ENCODE measurements at regions not wholly inside any gene's neighbourhood (a gene's known extent, or its start where the extent isn't known, plus 50 kb on each side); places are given as distances from the start of the nearest gene placed in this dataset.

DNA sequence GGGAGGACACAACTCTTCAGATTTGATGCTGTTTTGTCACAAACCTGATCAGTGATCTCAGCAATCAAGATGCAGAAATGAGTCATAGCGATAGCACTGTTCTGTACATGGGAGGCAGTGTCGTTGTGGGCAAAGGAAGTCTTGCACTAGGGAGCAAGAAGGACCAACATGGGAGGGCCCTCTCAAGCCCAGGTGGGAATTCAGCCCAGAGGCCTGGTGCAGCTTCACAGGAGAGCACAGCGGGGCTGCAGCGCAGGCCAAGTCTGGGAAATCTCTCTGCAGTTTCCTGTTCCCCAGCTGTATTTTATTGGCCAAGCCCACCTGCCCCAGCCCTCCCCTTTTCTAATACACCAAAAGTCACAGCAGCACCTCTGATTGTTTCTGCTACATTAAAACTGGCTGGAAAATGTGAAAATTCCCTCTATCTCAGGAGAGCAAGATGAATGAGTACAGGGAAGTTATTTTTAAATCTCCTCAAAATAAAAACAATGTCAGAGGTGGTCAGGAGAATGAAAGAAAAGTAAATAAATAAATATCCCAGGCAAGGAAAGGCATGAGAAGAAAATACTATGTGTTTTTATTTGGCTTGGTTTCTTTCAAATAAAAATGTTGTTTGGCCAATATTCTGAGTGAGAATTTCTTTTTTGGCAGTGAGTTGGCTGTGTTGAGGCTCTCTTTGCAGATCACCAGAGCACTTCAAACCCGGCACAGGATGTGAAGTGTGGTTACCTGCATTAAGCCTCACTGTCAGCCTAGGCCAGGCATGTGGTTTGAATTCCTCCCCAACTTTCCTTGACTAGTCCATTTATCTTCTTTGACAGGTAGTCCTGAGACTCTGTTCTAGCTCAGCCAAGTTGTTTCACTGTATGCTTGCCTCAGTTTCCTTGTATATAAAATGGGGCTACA, 422.1 kb downstream of the PLPP3 start:
- TF ChIP-seq, protein P1, sequence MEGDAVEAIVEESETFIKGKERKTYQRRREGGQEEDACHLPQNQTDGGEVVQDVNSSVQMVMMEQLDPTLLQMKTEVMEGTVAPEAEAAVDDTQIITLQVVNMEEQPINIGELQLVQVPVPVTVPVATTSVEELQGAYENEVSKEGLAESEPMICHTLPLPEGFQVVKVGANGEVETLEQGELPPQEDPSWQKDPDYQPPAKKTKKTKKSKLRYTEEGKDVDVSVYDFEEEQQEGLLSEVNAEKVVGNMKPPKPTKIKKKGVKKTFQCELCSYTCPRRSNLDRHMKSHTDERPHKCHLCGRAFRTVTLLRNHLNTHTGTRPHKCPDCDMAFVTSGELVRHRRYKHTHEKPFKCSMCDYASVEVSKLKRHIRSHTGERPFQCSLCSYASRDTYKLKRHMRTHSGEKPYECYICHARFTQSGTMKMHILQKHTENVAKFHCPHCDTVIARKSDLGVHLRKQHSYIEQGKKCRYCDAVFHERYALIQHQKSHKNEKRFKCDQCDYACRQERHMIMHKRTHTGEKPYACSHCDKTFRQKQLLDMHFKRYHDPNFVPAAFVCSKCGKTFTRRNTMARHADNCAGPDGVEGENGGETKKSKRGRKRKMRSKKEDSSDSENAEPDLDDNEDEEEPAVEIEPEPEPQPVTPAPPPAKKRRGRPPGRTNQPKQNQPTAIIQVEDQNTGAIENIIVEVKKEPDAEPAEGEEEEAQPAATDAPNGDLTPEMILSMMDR (IDR thresholded peaks at IDR 0.05): no peak
- H3K4me1 ChIP-seq: no peaks in the 10 kb centered on the region
- no peak for DNase-seq (ENCODE audit: low spot score)
- no peaks in the 10 kb centered on the region for H3K36me3 ChIP-seq
- no peaks in the 10 kb centered on the region for H3K9me3 ChIP-seq
- no peaks in the 10 kb centered on the region for H3K27me3 ChIP-seq
- no peak overlapping the region for H3K4me3 ChIP-seq
- no peak overlapping the region for H3K27ac ChIP-seq

DNA sequence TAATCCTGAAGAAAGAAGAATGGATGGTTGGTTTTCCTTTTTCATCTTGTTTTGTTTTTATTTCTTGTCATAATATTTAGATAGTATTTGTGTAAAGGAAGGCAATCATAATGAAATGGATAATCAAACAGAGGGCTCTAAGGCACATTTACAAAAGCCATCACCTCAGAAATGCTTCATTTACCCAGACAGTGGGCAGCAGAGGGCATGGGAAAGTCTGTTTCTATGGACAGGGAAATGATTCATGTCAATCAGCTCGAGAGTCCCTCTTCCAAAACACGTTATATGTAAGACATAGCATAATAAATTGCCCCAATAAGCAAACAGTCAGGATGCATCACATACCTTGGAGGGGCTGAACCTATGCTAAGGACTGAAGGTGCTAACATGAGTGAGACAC, 426.1 kb downstream of the PLPP3 start:
- H3K4me1 ChIP-seq: no peaks in the 10 kb centered on the region
- H3K36me3 ChIP-seq: no peaks in the 10 kb centered on the region
- no peaks in the 10 kb centered on the region for H3K9me3 ChIP-seq
- no peak overlapping the region for H3K4me3 ChIP-seq
- DNase-seq (ENCODE audit: low spot score): no peak
- no peak overlapping the region for H3K27ac ChIP-seq
- H3K27me3 ChIP-seq: no peaks in the 10 kb centered on the region
- TF ChIP-seq, protein P1 (IDR thresholded peaks at IDR 0.05): no peak

DNA sequence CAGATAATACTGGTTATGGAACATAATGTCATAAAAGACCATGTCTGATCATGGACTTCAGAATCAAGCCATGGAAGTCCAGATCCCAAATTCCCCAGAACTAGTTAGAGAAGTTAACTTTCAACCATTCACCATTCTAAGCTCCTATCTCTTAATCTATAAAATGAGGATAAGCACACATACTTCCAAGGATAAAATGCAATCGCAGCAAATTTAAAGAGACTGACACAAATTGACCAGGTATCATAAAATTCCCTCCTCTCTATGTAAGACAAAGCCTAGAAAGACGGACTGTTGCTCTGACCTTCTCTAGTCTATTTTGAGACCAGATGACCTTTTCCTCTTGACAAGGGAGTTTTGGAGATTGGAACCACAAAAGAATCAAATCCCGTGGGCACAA, 426.7 kb downstream of the PLPP3 start:
- Histone ChIP-seq H3K27me3 (no peaks in the 10 kb centered on the region), H3K36me3 (no peaks in the 10 kb centered on the region), H3K27ac (no peak overlapping the region), H3K9me3 (no peaks in the 10 kb centered on the region), H3K4me1 (no peaks in the 10 kb centered on the region), H3K4me3 (no peak overlapping the region)
- TF ChIP-seq, protein P1 (IDR thresholded peaks at IDR 0.05): no peak
- no peak for DNase-seq (ENCODE audit: low spot score)

DNA sequence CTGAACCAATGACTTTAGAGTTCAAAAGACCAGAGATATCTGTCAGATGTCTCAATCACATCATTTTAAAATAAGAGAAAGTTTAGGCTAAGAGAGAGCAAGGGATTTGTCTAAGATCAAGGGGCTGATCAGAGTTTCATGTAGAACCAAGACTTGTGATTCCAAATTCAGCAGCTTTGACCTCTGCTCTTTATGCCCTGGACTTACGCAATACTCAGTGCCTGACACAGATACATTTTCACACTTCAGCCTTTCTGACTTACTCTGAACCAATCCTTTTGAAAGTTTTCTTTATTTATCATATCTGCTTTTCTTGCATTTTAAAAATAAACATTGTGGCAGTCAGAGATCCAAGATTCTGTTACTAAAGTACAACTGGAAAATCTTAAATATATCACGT, 428.0 kb downstream of the PLPP3 start:
- H3K27me3 ChIP-seq: no peaks in the 10 kb centered on the region
- H3K36me3 ChIP-seq: no peaks in the 10 kb centered on the region
- no peak overlapping the region for H3K27ac ChIP-seq
- no peak overlapping the region for H3K4me3 ChIP-seq
- peaks cover 0 to 6% of the 10 kb centered on the region in 2 donors for H3K4me1 ChIP-seq
- H3K9me3 ChIP-seq: no peaks in the 10 kb centered on the region
- DNase-seq (ENCODE audit: low spot score): no peak
- TF ChIP-seq, protein P1 (IDR thresholded peaks at IDR 0.05): no peak

DNA sequence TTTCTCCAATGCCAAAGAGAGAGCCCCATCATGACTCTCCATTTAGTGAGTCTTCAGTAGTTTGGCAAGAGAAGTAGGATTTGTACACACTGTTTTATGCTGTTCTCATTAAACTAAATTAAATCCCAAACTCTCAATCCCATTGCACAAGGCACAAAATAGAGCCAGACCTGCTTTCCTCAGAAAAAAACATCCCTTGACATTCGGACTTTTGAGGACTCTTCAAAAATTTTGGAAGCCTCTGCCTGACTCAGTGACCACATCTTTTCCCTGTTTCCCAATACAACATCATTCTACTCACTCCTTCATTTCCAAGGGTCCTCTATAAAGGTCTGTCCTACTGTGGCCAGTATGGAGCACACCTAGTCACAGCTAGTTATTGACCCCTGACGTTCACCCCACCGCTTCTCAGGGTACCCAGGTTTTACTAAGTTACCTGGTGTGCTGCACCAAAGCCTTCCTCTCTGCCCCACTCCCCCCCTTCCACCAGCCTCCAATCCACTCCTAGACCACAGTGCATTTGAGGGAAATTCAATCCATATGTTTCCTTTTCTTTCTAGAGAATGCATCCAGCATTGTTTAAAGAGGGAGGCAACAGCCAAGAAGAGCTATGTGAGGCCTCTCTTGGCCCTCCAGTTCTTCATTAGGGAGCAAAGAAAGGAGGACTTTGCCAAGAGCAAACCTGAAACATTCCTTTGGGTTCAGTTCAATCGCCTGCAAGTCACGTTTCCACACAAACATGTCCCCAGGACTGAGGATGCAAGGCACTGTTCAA, 428.7 kb downstream of the PLPP3 start:
- TF ChIP-seq, protein P1 (IDR thresholded peaks at IDR 0.05): no peak
- no peak for DNase-seq (ENCODE audit: low spot score)
- Histone ChIP-seq H3K36me3 (no peaks in the 10 kb centered on the region), H3K9me3 (no peaks in the 10 kb centered on the region), H3K4me1 (peaks cover 0 to 9% of the 10 kb centered on the region in 2 donors), H3K4me3 (no peak overlapping the region), H3K27ac (no peak overlapping the region), H3K27me3 (no peaks in the 10 kb centered on the region)
